ENCODE measurements at regions not wholly inside any gene's neighbourhood (a gene's known extent, or its start where the extent isn't known, plus 50 kb on each side); places are given as distances from the start of the nearest gene placed in this dataset.
"Not testable (repeated sequence)": the region's sequence is repeated elsewhere in the genome, so short reads cannot be mapped to it uniquely, and the experiment has no call there.

- no peak for DNase-seq
- TF ChIP-seq POLR2A (IDR thresholded peaks at IDR 0.05; ENCODE audit: low read length): no peak
- TF ChIP-seq GATA1 (IDR thresholded peaks at IDR 0.05; ENCODE audit: low read depth, low read length): no peak
Measured at GRCh38 chr20:22098511-22098910, 393.0 kb downstream of the PAX1 start.

DNA sequence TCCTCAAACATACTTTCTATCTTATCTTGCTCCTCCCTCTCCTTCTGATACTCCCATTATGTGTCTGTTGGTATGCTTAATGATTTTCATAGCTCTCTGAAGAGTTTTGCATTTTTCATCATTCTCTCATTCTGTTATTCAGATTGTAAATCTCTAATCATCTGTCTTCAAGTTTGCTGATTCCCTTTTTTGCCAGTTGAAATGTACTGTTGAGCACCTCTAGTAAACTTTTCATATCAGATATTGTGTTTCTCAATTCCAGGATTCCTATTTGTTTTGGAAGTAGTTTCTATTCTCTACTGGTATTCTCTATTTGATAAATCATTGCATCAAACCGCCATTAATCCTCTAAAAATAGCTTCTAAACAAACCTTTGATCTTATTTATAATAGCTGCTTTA lies 387.7 kb downstream of the PAX1 start:
- no peak for TF ChIP-seq GATA1 (IDR thresholded peaks at IDR 0.05; ENCODE audit: low read depth, low read length)
- no peak for TF ChIP-seq POLR2A (IDR thresholded peaks at IDR 0.05; ENCODE audit: low read length)
- DNase-seq: no peak

DNA sequence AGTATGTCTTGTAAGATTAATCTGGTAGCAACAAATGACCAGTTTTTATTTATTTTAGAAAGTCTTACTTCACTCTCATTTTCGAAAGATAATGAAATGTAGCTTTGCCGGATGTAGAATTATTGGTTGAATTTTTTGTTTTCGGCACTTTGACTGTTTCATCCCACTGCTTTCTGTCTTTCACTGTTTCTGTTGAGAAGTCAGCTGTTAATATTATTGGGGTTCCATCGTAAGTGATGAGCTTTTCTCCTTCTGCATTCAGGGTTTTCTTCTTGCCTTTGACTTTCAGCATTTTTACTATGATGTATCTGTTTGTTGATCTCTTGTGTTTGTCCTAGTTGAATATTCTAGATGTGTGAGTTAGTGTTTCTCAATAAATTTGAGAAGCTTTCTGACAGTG lies 383.4 kb downstream of the PAX1 start:
- DNase-seq: no peak
- TF ChIP-seq POLR2A (IDR thresholded peaks at IDR 0.05; ENCODE audit: low read length) (no peak), GATA1 (IDR thresholded peaks at IDR 0.05; ENCODE audit: low read depth, low read length) (no peak)

- TF ChIP-seq GATA1 (IDR thresholded peaks at IDR 0.05; ENCODE audit: low read depth, low read length) (no peak), POLR2A (IDR thresholded peaks at IDR 0.05; ENCODE audit: low read length) (no peak)
- no peak for DNase-seq
Measured at GRCh38 chr20:22080985-22081384, 375.5 kb downstream of the PAX1 start.

- TF ChIP-seq GATA1 (IDR thresholded peaks at IDR 0.05; ENCODE audit: low read depth, low read length): no peak
- TF ChIP-seq POLR2A (IDR thresholded peaks at IDR 0.05; ENCODE audit: low read length): no peak
- DNase-seq: no peak
Measured at GRCh38 chr20:22074635-22075034, 369.2 kb downstream of the PAX1 start.

- TF ChIP-seq POLR2A (IDR thresholded peaks at IDR 0.05; ENCODE audit: low read length) (no peak), GATA1 (IDR thresholded peaks at IDR 0.05; ENCODE audit: low read depth, low read length) (no peak)
- no peak for DNase-seq
Measured at GRCh38 chr20:22071841-22072240, 366.4 kb downstream of the PAX1 start.

DNA sequence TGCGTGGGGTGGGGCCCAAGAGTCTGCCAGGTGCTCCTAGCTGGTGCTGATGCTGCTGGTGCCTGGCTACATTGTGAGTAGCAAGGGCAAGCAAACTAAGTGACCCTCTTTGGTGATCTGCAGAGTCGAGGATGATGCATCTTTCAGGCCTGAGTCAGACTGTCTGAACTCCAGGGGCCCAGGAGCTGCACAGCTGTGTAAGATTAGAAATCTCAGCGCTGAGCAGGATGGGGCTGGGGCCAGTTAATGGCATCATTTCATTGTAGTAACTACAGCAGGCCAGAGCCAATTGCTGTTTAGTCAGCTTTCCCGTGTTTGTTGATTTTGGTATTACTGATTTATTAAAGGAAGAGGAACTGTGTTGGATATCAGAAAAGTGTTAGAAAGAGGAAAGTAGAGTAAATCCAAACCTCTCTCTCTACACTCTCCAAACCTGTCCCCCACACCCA lies 365.2 kb downstream of the PAX1 start:
- TF ChIP-seq POLR2A (IDR thresholded peaks at IDR 0.05; ENCODE audit: low read length) (no peak), GATA1 (IDR thresholded peaks at IDR 0.05; ENCODE audit: low read depth, low read length) (no peak)
- no peak for DNase-seq

DNA sequence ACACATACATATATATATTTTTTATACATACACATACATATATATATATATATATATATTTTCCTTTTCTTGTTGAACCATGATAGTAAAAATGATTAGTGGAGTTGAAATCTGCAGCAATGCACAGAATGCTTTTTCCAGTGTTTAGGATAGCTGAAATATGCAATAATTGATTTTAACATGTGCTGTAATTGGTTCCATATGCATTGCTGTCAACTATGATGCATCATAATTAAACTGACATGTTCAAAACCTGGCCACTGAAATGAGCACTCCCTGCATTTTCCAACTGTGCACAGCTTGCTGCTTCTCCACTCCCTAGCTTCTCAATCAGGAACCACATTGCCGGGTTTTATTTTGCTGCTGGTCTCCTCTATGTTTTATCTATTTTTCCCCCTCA lies 358.3 kb downstream of the PAX1 start:
- DNase-seq: no peak
- TF ChIP-seq GATA1 (IDR thresholded peaks at IDR 0.05; ENCODE audit: low read depth, low read length): no peak
- TF ChIP-seq POLR2A (IDR thresholded peaks at IDR 0.05; ENCODE audit: low read length): no peak

DNA sequence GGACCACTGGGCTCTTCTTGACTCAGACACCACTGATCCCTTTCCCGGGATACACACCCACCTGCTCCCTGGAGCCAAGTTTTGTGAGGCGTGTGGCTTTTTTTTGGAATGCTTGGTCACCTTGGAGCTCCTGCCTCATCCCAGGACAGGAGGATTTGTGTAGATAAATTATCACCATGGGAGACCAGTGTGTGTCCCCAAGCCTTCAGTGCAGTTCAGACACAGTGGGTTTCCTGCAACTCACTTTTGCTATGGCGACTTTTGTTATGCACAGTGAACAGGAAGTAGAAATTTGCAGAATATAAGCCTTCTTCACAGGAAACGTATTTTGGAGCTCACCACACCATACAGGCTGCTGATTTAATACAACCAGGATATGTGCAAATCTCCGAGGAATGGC lies 357.4 kb downstream of the PAX1 start:
- no peak for DNase-seq
- no peak for TF ChIP-seq GATA1 (IDR thresholded peaks at IDR 0.05; ENCODE audit: low read depth, low read length)

GRCh38 chr20:22060610-22061009 lies 355.1 kb downstream of the PAX1 start:
- TF ChIP-seq GATA1 (IDR thresholded peaks at IDR 0.05; ENCODE audit: low read depth, low read length) (no peak), POLR2A (IDR thresholded peaks at IDR 0.05; ENCODE audit: low read length) (no peak)
- no peak for DNase-seq

DNA sequence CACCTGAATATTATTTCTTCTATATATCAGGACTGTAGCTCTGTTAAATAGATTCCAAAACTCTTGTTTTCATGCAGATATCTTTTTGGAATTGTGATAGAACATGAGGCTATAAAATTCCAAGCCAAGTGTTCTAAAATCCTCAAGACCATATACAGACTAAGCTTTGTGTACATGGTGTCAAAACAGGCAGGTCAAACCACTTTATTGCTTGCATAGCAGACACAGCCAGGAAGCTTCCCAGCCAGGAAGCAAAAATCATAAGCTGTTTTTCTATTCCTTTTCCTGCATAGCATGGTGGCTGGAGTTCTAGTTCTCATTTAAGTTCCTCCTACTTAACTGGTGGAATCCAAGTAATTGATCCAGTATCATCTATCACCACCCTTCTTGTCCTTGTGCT lies 353.3 kb downstream of the PAX1 start:
- DNase-seq: no peak

GRCh38 chr20:22055981-22056380 lies 350.5 kb downstream of the PAX1 start:
- DNase-seq: no peak
- no peak for TF ChIP-seq GATA1 (IDR thresholded peaks at IDR 0.05; ENCODE audit: low read depth, low read length)
- TF ChIP-seq POLR2A (IDR thresholded peaks at IDR 0.05; ENCODE audit: low read length): no peak

More for the DNA sequence above, 353.3 kb downstream of the PAX1 start:
- TF ChIP-seq GATA1 (IDR thresholded peaks at IDR 0.05; ENCODE audit: low read depth, low read length) (no peak), POLR2A (IDR thresholded peaks at IDR 0.05; ENCODE audit: low read length) (no peak)

- TF ChIP-seq GATA1 (IDR thresholded peaks at IDR 0.05; ENCODE audit: low read depth, low read length) (no peak), POLR2A (IDR thresholded peaks at IDR 0.05; ENCODE audit: low read length) (no peak)
- DNase-seq: no peak
Measured at GRCh38 chr20:22052025-22052650, 346.7 kb downstream of the PAX1 start.

GRCh38 chr20:22045956-22046507 lies 340.6 kb downstream of the PAX1 start:
- DNase-seq: not testable (repeated sequence)

DNA sequence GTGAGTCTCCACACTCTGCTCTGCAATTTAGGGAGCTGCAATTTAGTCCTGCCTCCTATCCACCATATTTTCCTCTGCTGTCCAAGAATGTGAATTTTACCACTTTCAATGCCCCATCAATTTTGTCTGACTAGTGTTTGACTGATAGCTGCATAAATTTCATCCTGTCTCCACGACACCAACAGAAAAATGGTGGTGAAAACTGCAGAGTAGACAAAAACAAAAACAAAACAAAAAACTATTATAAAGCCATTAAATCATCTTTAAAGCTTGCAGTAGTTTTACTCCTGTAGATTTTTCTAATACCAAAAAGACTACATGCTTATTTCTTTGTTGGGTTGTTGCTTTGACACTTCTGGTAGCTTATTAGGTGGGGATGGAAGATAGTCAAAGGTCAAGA lies 322.0 kb downstream of the PAX1 start:
- no peak for TF ChIP-seq GATA1 (IDR thresholded peaks at IDR 0.05; ENCODE audit: low read depth, low read length)
- TF ChIP-seq POLR2A (IDR thresholded peaks at IDR 0.05; ENCODE audit: low read length): no peak
- DNase-seq: no peak

- TF ChIP-seq GATA1 (IDR thresholded peaks at IDR 0.05; ENCODE audit: low read depth, low read length): no peak
- no peak for TF ChIP-seq POLR2A (IDR thresholded peaks at IDR 0.05; ENCODE audit: low read length)
- no peak for DNase-seq
Measured at GRCh38 chr20:22020201-22020600, 314.7 kb downstream of the PAX1 start.

All from erythroblast (primary cell).